Activated CD4-positive, alpha-beta T cell treated with anti-CD3 and anti-CD28 coated beads, Interleukin-2, Interleukin-4, amounts not matched to agents 100 ng/mL and 50 ng/mL, durations not matched to agents 16 hours and 8 hours (primary cell): ENCODE measurements at regions not wholly inside any gene's neighbourhood (a gene's known extent, or its start where the extent isn't known, plus 50 kb on each side); places are given as distances from the start of the nearest gene placed in this dataset.
"Not testable (repeated sequence)": the region's sequence is repeated elsewhere in the genome, so short reads cannot be mapped to it uniquely, and the experiment has no call there.

Experiments used
- DNase-seq: peaks from one replicate; pipeline ENCODE4 v3.0.0-alpha.2; 2020; ENCODE audit warnings: low spot score

- DNase-seq: no peak
These were observed 179.7 kb upstream of the ST6GALNAC5 start for GRCh38 chr1:76687307-76688175.

DNA sequence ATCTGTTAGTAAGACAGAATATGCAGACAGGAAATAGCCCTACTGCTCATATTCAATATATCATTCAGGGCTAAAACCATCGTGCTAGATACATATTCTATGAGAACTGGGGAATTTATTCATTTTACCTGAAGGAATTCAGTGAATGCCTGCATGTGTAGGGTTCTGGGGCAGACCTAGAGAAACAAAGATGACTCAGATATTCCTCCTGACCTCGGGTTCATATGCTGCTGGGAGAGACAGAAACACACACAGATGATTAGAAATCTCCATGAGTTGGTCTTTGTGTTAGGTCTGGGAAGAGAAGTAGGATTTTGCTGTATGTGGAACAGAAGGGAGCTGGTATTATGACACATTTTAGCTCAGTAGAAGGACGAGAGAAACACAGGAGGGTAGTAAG, 176.5 kb upstream of the ST6GALNAC5 start:
- no peak for DNase-seq

DNA sequence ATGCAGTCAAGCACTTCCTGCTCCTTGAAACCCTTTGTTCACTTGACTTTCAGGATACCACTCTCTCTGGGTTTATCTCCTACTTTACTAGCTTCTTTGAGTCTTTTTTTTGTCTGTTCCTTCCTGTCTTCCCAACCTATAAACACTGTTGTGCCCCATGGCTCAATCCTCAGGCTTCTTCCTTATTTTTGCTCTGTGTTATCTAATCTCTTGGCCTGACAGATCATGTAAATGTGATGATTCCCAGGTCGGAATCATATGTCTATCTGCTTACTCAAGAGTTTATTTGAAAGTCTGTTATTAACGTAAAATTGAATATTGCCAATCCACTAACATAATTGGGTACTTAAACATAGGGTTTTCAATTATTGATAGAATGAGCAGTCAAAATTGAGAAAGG, 171.7 kb upstream of the ST6GALNAC5 start:
- DNase-seq: no peak

DNA sequence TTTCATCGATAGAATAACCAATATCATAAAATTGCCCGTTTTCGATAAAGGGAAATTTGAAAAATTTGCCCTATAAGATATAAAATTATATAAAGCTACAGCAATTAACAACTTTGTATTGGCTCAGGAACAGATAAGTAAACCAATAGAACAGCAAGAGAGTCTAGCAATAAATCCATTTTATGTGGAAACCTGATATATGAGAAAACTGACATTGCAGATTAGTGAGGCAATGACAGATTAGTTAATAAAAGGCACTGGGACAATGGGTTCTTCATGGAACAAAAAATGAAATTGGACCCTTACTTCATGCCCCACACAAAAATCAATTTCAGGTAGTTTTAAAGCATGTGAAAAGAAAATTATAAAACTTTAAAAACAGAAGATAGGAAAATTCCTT, 169.9 kb upstream of the ST6GALNAC5 start:
- DNase-seq: no peak

GRCh38 chr1:76699646-76700045, 167.6 kb upstream of the ST6GALNAC5 start:
- DNase-seq: not testable (repeated sequence)

- not testable (repeated sequence) for DNase-seq
These were observed 167.1 kb upstream of the ST6GALNAC5 start for GRCh38 chr1:76700200-76700599.

DNA sequence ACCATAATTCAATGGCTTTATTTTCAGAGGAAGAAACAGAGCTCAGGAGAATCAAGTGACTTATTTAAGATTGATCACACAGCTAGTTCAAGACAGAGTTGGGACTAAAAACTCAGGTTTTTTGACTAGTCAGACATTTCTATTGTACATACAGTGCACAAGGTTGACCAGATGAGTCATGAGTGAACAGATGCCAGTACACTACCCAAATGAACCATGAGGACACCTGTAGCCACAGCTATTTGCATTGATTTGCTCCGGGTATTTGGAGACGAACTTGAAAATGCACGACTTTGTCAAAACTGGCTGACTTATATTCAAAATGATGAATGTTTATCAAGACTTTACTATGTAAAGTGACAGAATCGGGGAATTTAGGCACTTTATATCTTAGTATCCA, 161.7 kb upstream of the ST6GALNAC5 start:
- no peak for DNase-seq

- DNase-seq: peak; percentile 18
These were observed 153.7 kb upstream of the ST6GALNAC5 start for GRCh38 chr1:76713535-76713934.

DNA sequence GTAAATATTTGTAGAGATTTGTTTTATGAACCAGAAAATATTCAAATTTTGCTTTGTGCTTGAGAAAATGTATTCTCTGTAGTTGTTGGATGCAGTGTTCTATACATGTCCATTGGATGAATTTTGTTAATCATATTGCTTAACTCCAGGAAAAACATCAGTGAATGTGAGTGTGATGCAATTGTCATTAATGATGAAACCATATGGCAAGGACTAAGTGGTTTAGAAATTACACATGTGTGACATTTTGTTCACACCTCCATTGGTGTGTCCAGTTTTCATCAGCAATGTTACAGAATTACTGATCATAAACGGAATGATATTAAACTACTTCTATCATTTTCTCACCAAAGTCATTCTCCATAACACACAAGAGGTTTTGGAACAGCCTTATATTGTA, 151.8 kb upstream of the ST6GALNAC5 start:
- DNase-seq: no peak

GRCh38 chr1:76723949-76724348, 143.3 kb upstream of the ST6GALNAC5 start:
- DNase-seq: no peak

DNA sequence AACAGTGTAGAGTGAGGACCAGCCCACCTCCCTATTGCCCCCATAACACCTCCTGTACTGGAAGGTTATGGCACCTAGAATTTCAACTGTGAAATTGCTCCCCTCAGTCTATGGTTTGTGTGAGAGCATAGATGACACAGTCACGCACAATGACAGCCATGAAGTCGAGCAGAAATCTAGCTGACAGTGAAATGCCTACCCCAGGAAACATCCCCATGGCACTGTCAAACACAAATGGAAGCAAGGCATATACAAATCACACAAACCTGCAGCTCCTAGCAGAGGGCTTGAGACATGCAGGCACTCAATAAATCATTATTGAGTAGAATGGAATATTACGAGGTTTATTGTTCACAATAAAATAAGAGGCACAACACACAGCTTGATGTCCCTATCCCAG, 142.5 kb upstream of the ST6GALNAC5 start:
- no peak for DNase-seq

GRCh38 chr1:76725864-76726619, 141.2 kb upstream of the ST6GALNAC5 start:
- DNase-seq: no peak

GRCh38 chr1:76727520-76727919, 139.8 kb upstream of the ST6GALNAC5 start:
- no peak for DNase-seq

DNA sequence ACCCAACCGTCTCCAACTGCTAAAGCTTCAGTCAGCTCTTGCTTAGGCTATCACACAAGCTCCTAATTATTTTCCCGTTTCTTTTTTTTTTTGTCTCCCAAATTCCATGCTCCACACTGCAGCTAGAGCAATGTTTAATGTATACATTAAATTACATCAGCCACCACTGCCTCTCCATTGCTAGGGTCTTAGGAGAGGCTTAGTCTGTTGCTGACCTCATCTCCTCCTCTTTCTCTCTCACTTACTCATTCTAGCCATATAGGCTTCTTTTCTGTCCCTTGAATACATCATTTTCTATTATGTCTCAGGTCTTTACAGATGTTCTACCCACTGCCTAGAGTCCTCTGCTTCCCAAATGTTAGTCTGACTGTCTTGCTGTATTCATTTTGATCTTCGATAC, 138.1 kb upstream of the ST6GALNAC5 start:
- DNase-seq: no peak

DNA sequence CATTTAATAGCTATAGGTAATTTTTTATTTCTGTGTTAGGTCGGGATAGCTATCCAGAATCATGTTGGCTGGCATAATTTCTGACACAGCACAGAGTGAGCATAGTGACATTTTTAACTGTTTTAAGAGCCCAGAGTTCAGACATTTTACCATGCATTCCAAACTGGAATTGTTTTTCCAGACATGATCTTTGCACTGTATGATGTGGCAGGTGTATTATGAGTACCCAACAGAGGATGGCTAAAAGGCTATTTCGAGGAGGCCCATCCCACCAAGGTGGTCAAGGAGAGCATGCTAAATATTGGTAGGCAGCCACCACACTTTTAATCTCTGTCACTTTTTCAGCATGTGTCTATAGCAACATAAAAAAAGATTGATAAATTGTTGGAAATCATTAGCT, 137.3 kb upstream of the ST6GALNAC5 start:
- DNase-seq: no peak

GRCh38 chr1:76738355-76738754, 128.9 kb upstream of the ST6GALNAC5 start:
- not testable (repeated sequence) for DNase-seq

- DNase-seq: not testable (repeated sequence)
These were observed 126.3 kb upstream of the ST6GALNAC5 start for GRCh38 chr1:76740956-76741355.

DNA sequence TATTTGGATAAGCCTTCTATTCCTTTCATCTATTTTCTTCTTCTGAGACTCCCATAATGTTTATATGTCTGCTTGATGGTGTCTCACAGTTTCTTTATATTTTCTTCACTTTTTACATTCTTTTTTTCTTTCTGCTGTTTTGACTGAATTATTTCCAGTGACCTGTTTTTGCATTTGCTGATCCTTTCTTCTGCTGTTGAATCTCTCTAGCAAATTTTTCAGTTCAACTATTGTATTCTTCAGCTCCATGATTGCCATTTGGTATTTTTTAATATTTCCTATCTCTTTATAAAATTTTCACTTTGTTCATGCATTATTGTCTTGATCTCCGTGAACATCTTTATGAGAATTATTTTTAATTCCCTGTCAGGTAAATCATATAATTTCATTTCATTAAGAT, 122.3 kb upstream of the ST6GALNAC5 start:
- DNase-seq: no peak

DNA sequence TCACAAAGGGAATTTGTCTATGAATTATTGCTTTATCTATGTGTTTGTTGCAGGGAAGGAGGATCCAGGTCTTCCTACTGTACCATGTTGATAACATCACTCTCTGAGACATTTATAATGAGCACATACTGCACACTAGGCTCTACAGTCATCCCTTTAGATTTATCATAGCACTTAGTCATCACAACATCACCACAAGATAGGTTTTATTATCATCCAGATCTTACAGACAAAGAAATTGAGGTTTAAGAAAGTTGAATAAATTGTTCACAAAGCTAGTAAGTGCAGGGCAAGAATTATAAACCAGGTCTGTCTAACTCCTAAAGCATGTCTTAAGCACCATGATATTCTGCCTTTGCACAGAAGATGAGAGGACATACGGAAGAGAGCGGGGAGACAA, 121.1 kb upstream of the ST6GALNAC5 start:
- DNase-seq: no peak

- DNase-seq: no peak
These were observed 112.5 kb upstream of the ST6GALNAC5 start for GRCh38 chr1:76754730-76755129.

DNA sequence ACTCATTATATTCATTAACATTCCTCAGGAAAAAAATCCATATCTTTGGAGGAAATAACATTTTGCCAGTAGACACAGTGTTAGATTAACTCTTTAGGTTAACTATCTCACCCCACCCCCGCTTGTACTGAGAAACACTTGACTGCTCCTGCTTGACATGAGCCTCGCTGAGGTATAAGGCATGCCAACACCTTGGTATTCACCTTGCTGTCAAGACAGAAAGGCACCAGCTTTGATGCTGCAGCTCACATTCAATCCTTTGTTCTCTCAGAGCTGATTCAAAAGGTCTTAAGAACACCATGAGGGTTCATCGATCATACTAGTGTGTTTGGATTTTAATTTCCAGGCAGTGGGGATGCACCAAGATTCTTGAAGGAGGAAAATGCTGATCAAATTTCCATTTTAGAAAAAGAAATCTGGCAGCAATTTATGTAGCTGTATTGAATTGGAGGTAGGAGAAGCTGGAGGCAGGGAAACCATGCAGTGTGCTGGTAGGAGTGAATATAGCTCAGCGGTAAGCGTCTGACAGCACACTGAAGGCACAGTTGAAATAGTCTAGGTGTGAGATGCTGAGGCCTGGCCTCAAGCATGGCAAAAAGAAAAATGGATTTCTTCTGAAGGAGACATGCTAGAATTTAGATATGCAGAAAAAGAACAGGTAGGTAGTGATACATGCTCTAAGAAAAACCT, 108.0 kb upstream of the ST6GALNAC5 start:
- no peak for DNase-seq

GRCh38 chr1:76759950-76760349, 107.3 kb upstream of the ST6GALNAC5 start:
- DNase-seq: no peak

- no peak for DNase-seq
These were observed 103.5 kb upstream of the ST6GALNAC5 start for GRCh38 chr1:76763738-76764137.
